PC-9 (cell line): ENCODE measurements at regions not wholly inside any gene's neighbourhood (a gene's known extent, or its start where the extent isn't known, plus 50 kb on each side); places are given as distances from the start of the nearest gene placed in this dataset.
A peak's percentile ranks its signal among the peaks of the same experiment; 100 is the strongest.

Experiments
- BruUV-seq: library from RNA; stranded (reverse); fragments of 400-500 nt; replicated peaks from 2 replicates; lab custom pipeline; 2021; lab: Mats Ljungman, UMichigan
- CTCF ChIA-PET: fragments of 300-600 bp; sonication (Branson Sonifier 250); formaldehyde crosslinking; loops from one replicate; lab custom pipeline; 2022; ENCODE audit warnings: antibody characterized with exemption; lab: Charles Lee
- POLR2A ChIA-PET: fragments of 300-600 bp; sonication (Branson Sonifier 250); formaldehyde crosslinking; loops from one replicate; lab custom pipeline; 2022; ENCODE audit warnings: antibody characterized with exemption; ENCODE audit not compliant: unreplicated experiment; lab: Charles Lee
- DNase-seq, 2 experiments: peaks; one replicate each; pipeline versions ENCODE4 v3.0.0 to v3.0.0-alpha.2; 2015 to 2022; ENCODE audit warnings: mixed read lengths in 1 of 2
- H2AFZ ChIP-seq: fragments of 200-600 bp; sonication (generic); 2 replicates; pipeline ENCODE4 v1.8.1; 2017; ENCODE audit warnings: antibody characterized with exemption
- H3F3A ChIP-seq: fragments of 200-600 bp; sonication (generic); 2 replicates; pipeline ENCODE4 v1.8.1; 2017; ENCODE audit warnings: antibody characterized with exemption, mild to moderate bottlenecking, low read depth; ENCODE audit not compliant: insufficient read depth
- H3K27ac ChIP-seq: fragments of 200-600 bp; sonication (generic); 2 replicates; pipeline ENCODE4 v1.6.1; 2016; ENCODE audit warnings: mixed run types
- H3K27me3 ChIP-seq: fragments of 200-600 bp; sonication (generic); 2 replicates; pipeline ENCODE4 v1.6.1; 2016; ENCODE audit warnings: low read depth, mixed run types; ENCODE audit not compliant: insufficient read depth
- H3K36me3 ChIP-seq: fragments of 200-600 bp; sonication (generic); 2 replicates; pipeline ENCODE4 v1.6.1; 2016; ENCODE audit warnings: low read depth, mixed run types
- H3K4me1 ChIP-seq: fragments of 200-600 bp; sonication (generic); replicated peaks from 2 replicates; pipeline ENCODE4 v1.6.1; 2016; ENCODE audit warnings: mixed run types; ENCODE audit not compliant: insufficient read depth
- H3K4me2 ChIP-seq: fragments of 200-600 bp; sonication (generic); 2 replicates; pipeline ENCODE4 v1.6.1; 2017; ENCODE audit warnings: mixed run types
- H3K4me3 ChIP-seq: fragments of 200-600 bp; sonication (generic); 2 replicates; pipeline ENCODE4 v1.6.1; 2016; ENCODE audit warnings: mixed run types
- H3K79me2 ChIP-seq: fragments of 200-600 bp; sonication (generic); 2 replicates; pipeline ENCODE4 v1.6.1; 2017; ENCODE audit warnings: low read depth, mixed run types
- H3K9me2 ChIP-seq: fragments of 200-600 bp; sonication (generic); 2 replicates; pipeline ENCODE4 v1.8.1; 2017; ENCODE audit warnings: mild to moderate bottlenecking; ENCODE audit not compliant: insufficient read depth
- H3K9me3 ChIP-seq: fragments of 200-600 bp; sonication (generic); 2 replicates; pipeline ENCODE4 v1.8.1; 2016; ENCODE audit warnings: low read depth; ENCODE audit not compliant: insufficient read depth
- H4K20me1 ChIP-seq: fragments of 200-600 bp; sonication (generic); 2 replicates; pipeline ENCODE4 v1.8.1; 2017; ENCODE audit not compliant: insufficient read depth
- EZH2 ChIP-seq: fragments of 200-600 bp; sonication (generic); IDR thresholded peaks from 2 replicates; pipeline ENCODE4 v1.8.0; 2017; ENCODE audit warnings: antibody characterized with exemption, low read depth
- intact Hi-C: fragments of 100-400 bp; cut with micrococcal nuclease; formaldehyde crosslinking; loops from one replicate; pipeline ENCODE4 v1.10.0; 2022; ENCODE audit not compliant: unreplicated experiment
- TF ChIP-seq, protein P1 (sequence below): fragments of 200-600 bp; sonication (generic); conservative IDR thresholded peaks from 2 replicates; pipeline ENCODE4 v1.6.1; 2017; ENCODE audit warnings: mixed run types, antibody characterized with exemption, mild to moderate bottlenecking, moderate library complexity

DNA sequence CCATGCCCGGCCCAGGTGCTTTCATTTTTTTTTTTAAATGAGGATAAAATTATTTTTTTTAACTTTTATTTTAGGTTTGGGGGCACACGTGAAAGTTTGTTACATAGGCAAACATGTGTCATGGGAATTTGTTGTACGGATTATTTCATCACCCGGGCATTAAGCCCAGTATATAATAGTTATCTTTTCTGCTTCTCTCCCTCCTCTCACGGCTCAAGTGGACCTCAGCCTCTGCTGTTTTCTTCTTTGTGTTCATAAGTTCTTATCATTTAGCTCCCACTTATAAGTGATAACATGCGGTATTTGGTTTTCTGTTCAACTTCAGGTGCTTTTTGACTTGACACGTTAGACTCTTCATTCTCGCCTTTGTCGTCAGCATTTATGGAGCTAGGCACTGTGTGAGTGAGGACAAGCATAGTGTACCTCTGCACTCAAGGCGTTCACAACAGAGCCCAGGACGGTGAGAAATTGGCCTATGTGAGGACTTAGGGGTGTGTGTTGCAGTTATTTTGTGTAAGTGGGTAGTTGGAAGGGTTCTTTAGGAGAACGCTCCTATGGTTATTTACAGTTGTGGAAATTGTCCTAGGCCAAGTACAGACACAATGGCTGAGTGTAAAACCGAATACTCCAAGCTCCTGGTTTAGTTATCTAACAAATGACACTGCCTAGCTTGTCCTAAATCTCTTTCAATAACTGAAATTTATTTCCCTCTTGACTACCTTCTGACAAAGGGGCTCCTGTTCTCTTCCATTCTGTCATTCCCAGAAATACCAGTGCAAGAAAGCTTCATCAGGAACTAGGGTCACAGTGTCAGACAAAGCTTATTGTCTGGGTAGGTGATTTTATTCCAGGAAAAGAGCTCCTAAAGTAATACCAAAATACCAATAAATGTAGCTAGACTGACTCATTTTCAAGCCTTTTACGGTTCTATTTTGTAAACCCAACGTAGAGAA is 200.5 kb upstream of the PRICKLE1 start:
- BruUV-seq, result no TSS peak
- Histone ChIP-seq H3K9me3 (peaks cover 6% of the 10 kb centered on the region; the same call in 1 of the 2 replicates), H3K4me1 (peaks cover 18% of the 10 kb centered on the region), H3K27me3 (no peaks in the 10 kb centered on the region), H3K79me2 (no peaks in the 10 kb centered on the region), H3K9me2 (no peaks in the 10 kb centered on the region), H3K4me2 (0 out of 2 replicates have a peak overlapping the region, but pooled peaks have one; percentile 2), H3F3A (peaks cover 14% of the 10 kb centered on the region; the same call in 1 of the 2 replicates), H3K36me3 (no peaks in the 10 kb centered on the region), H3K4me3 (no peak overlapping the region), H2AFZ (no peak overlapping the region), H3K27ac (peak overlapping the region; percentile 13; the same call in 1 of the 2 replicates), H4K20me1 (no peaks in the 10 kb centered on the region)
- POLR2A ChIA-PET, result interaction anchor here (0.6 to 0.9 kb wide), 5 partner anchors 9 to 310 kb away, joined by 3 to 9 read pairs (median 4); no protein-coding TSS in a partner anchor
- no peak for DNase-seq
- intact Hi-C loops, result loop anchor here (1.0 to 2.0 kb wide), 3 partner anchors 33 to 201 kb away; partner anchors contain the start of gene PRICKLE1
- no peak for TF ChIP-seq EZH2
- TF ChIP-seq, protein P1, sequence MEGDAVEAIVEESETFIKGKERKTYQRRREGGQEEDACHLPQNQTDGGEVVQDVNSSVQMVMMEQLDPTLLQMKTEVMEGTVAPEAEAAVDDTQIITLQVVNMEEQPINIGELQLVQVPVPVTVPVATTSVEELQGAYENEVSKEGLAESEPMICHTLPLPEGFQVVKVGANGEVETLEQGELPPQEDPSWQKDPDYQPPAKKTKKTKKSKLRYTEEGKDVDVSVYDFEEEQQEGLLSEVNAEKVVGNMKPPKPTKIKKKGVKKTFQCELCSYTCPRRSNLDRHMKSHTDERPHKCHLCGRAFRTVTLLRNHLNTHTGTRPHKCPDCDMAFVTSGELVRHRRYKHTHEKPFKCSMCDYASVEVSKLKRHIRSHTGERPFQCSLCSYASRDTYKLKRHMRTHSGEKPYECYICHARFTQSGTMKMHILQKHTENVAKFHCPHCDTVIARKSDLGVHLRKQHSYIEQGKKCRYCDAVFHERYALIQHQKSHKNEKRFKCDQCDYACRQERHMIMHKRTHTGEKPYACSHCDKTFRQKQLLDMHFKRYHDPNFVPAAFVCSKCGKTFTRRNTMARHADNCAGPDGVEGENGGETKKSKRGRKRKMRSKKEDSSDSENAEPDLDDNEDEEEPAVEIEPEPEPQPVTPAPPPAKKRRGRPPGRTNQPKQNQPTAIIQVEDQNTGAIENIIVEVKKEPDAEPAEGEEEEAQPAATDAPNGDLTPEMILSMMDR, result no peak
- CTCF ChIA-PET, result interaction anchor here (0.7 to 1.2 kb wide), 2 partner anchors 30 to 171 kb away, joined by 3 to 4 read pairs; no protein-coding TSS in a partner anchor

DNA sequence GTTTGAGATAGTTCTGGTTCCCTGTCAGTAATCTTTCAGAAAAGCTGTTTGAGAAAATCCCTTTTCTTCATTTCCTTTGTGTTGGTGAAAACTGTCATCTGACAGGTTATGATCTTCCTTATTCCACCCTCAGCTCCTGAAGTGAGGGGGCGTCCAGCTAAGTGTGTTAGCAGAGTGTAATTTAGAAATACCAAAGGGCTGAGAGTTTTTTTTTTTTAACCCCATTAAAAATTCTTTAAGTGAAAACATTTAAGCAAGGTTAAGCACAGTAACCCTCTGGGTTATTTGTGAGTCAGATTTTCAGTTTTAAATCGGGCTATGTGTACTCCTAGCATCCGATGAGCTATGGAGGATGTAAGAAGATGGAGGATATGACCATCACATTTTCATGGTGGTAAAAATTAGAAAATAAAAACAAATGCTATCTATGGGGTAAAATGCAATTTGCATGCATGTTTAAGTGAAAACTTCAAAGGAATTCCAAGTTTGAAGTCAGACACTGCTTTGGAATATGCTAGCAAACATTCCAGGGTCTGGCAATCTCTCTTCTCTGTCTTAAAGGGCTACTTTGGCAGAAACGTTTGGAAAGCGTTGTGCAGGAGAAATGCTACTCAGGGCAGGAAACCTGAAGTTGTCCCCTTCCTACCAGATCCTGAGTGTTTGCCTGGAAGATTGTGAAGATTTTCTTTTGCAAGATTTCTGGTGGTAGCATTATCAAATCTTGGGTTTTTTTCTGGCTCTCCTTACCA is 197.0 kb upstream of the PRICKLE1 start:
- Histone ChIP-seq H3K9me3 (peaks cover 3% of the 10 kb centered on the region; the same call in 1 of the 2 replicates), H3K4me2 (no peak overlapping the region), H2AFZ (no peak overlapping the region), H3K27me3 (no peaks in the 10 kb centered on the region), H3F3A (peaks cover 13% of the 10 kb centered on the region; the same call in 1 of the 2 replicates), H3K9me2 (no peaks in the 10 kb centered on the region), H3K79me2 (no peaks in the 10 kb centered on the region), H3K4me1 (peaks cover 18% of the 10 kb centered on the region), H3K27ac (no peak overlapping the region), H4K20me1 (no peaks in the 10 kb centered on the region), H3K4me3 (no peak overlapping the region), H3K36me3 (no peaks in the 10 kb centered on the region)
- TF ChIP-seq, protein P1, result no peak
- TF ChIP-seq EZH2, result no peak
- ChIA-PET CTCF (no interaction called here), POLR2A (no interaction called here)
- no TSS peak for BruUV-seq
- intact Hi-C loops, result no loop called here
- no peak for DNase-seq

DNA sequence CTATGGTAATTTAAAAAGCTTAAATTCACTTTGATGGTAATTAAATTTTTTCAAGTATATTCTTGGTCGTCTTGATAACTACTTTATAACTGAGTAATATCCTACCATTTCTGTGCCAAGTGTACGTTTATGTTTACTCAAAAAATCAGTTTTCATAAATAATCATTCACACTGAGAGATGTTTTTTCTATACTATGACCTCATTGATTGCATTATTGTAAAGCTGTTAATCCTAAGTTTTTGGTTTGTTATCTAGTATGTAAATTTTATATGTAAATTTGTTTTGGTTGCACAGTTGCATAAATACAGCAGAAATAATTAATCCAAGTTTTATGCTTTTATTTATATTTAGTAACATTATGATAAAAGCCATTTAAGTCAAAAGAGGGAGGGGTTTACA is 196.4 kb upstream of the PRICKLE1 start:
- no peaks in the 10 kb centered on the region for H4K20me1 ChIP-seq
- POLR2A ChIA-PET, result no interaction called here
- H3K36me3 ChIP-seq, result no peaks in the 10 kb centered on the region
- H3K9me2 ChIP-seq, result no peaks in the 10 kb centered on the region
- H3K27ac ChIP-seq, result no peak overlapping the region
- 0 out of 2 replicates have a peak, but pooled peaks cover 3% of the 10 kb centered on the region for H3K9me3 ChIP-seq
- CTCF ChIA-PET, result no interaction called here
- no peak overlapping the region for H2AFZ ChIP-seq
- no peaks in the 10 kb centered on the region for H3K79me2 ChIP-seq
- H3K4me1 ChIP-seq, result peaks cover 11% of the 10 kb centered on the region
- no peaks in the 10 kb centered on the region for H3K27me3 ChIP-seq
- TF ChIP-seq, protein P1, result no peak
- TF ChIP-seq EZH2, result no peak
- H3K4me3 ChIP-seq, result no peak overlapping the region
- intact Hi-C loops, result no loop called here
- H3K4me2 ChIP-seq, result no peak overlapping the region
- H3F3A ChIP-seq, result peaks cover 6% of the 10 kb centered on the region; the same call in 1 of the 2 replicates
- no TSS peak for BruUV-seq
- DNase-seq, result no peak
